MM.1S (cell line): ENCODE measurements at regions not wholly inside any gene's neighbourhood (a gene's known extent, or its start where the extent isn't known, plus 50 kb on each side); places are given as distances from the start of the nearest gene placed in this dataset.

Experiments
- DNase-seq: peaks from one replicate; pipeline ENCODE4 v3.0.0-alpha.2; 2015
- H2AFZ ChIP-seq: fragments of 300-600 bp; sonication (generic); 2 replicates; pipeline ENCODE4 v1.6.0; 2016; ENCODE audit warnings: antibody characterized with exemption, low read length
- H3F3A ChIP-seq: fragments of 300-600 bp; sonication (generic); 2 replicates; pipeline ENCODE4 v1.6.1; 2016; ENCODE audit warnings: mild to moderate bottlenecking, antibody characterized with exemption, low read length, moderate library complexity, mixed read lengths; ENCODE audit not compliant: insufficient read depth
- H3K27ac ChIP-seq: fragments of 300-600 bp; sonication (generic); 2 replicates; pipeline ENCODE4 v1.5.1; 2016; ENCODE audit warnings: mild to moderate bottlenecking, low read length
- H3K27me3 ChIP-seq: fragments of 300-600 bp; sonication (generic); replicated peaks from 2 replicates; pipeline ENCODE4 v1.6.0; 2016; ENCODE audit warnings: low read length; ENCODE audit not compliant: insufficient read depth
- H3K36me3 ChIP-seq: fragments of 300-600 bp; sonication (generic); replicated peaks from 2 replicates; pipeline ENCODE4 v1.6.1; 2016; ENCODE audit warnings: mild to moderate bottlenecking, low read length, mixed read lengths; ENCODE audit not compliant: insufficient read depth
- H3K4me1 ChIP-seq: fragments of 300-600 bp; sonication (generic); 2 replicates; pipeline ENCODE4 v1.6.1; 2016; ENCODE audit warnings: low read length, mixed read lengths
- H3K4me2 ChIP-seq: fragments of 300-600 bp; sonication (generic); 2 replicates; pipeline ENCODE4 v1.6.0; 2016; ENCODE audit warnings: low read depth, low read length
- H3K4me3 ChIP-seq: fragments of 300-600 bp; sonication (generic); 2 replicates; pipeline ENCODE4 v1.5.1; 2016; ENCODE audit warnings: low read length, mixed read lengths
- H3K79me2 ChIP-seq: fragments of 300-600 bp; sonication (generic); 2 replicates; pipeline ENCODE4 v1.6.1; 2016; ENCODE audit warnings: mixed run types, low read length, mixed read lengths
- H3K9ac ChIP-seq: fragments of 300-600 bp; sonication (generic); 2 replicates; pipeline ENCODE4 v1.6.1; 2016; ENCODE audit warnings: low read length, mixed read lengths
- H3K9me2 ChIP-seq: fragments of 300-600 bp; sonication (generic); replicated peaks from 2 replicates; pipeline ENCODE4 v1.6.1; 2016; ENCODE audit warnings: mild to moderate bottlenecking, low read length, mixed read lengths; ENCODE audit not compliant: insufficient read depth
- H3K9me3 ChIP-seq: fragments of 300-600 bp; sonication (generic); replicated peaks from 2 replicates; pipeline ENCODE4 v1.6.1; 2016; ENCODE audit warnings: mild to moderate bottlenecking, low read length, mixed read lengths; ENCODE audit not compliant: insufficient read depth
- H4K20me1 ChIP-seq: fragments of 300-600 bp; sonication (generic); 2 replicates; pipeline ENCODE4 v1.6.1; 2016; ENCODE audit warnings: mild to moderate bottlenecking, low read length, moderate library complexity, mixed read lengths; ENCODE audit not compliant: insufficient read depth
- CTCF ChIP-seq: fragments of 300-600 bp; sonication (generic); IDR thresholded peaks from 2 replicates; pipeline ENCODE4 v1.5.1; 2016; ENCODE audit warnings: antibody characterized with exemption, low read length, mixed read lengths
- EZH2 ChIP-seq: fragments of 300-600 bp; sonication (generic); optimal IDR thresholded peaks from 2 replicates; pipeline ENCODE3; 2017; ENCODE audit warnings: low read depth, mild to moderate bottlenecking, antibody characterized with exemption, low read length, mixed read lengths
- EZH2phosphoT487 ChIP-seq: fragments of 300-600 bp; sonication (generic); IDR thresholded peaks from 2 replicates; pipeline ENCODE4 v1.6.1; 2018; ENCODE audit warnings: antibody characterized with exemption, low read length

GRCh38 chrX:26586570-26586969, 370.6 kb downstream of the MAGEB5 start:
- DNase-seq, result no peak
- Histone ChIP-seq H3K4me3 (no peak overlapping the region), H3K36me3 (no peaks in the 10 kb centered on the region), H3K9me2 (no peaks in the 10 kb centered on the region), H2AFZ (no peak overlapping the region), H3K9ac (no peak overlapping the region), H4K20me1 (no peaks in the 10 kb centered on the region), H3K4me1 (no peaks in the 10 kb centered on the region), H3F3A (no peaks in the 10 kb centered on the region), H3K27ac (no peak overlapping the region), H3K4me2 (no peak overlapping the region), H3K9me3 (no peaks in the 10 kb centered on the region), H3K79me2 (no peaks in the 10 kb centered on the region), H3K27me3 (no peaks in the 10 kb centered on the region)
- TF ChIP-seq CTCF (no peak), EZH2 (no peak), EZH2phosphoT487 (no peak)

DNA sequence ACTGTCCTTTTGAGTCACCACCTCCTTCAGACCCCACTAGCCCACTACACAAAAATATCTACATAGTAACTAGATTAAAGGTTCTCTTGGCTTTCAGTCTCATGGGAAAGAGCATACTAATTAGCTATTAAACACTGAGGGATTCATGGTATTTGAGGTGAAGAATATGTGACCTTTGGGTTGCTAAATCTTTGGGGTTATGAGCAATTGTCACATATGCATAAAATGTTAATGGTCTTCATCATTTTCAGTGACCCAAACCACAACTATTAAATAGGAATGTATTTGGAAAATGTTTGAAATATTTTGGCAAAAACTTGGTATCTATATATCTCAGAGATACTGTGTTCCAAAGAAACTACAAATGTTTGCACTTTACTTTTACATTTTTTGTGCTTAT, 365.1 kb downstream of the MAGEB5 start:
- Histone ChIP-seq H3K9ac (no peak overlapping the region), H3K9me3 (no peaks in the 10 kb centered on the region), H3K27ac (no peak overlapping the region), H3K4me2 (no peak overlapping the region), H3K79me2 (no peaks in the 10 kb centered on the region), H3F3A (no peaks in the 10 kb centered on the region), H3K27me3 (no peaks in the 10 kb centered on the region), H2AFZ (no peak overlapping the region), H3K36me3 (no peaks in the 10 kb centered on the region), H3K9me2 (no peaks in the 10 kb centered on the region), H4K20me1 (no peaks in the 10 kb centered on the region), H3K4me3 (no peak overlapping the region), H3K4me1 (no peaks in the 10 kb centered on the region)
- no peak for DNase-seq
- TF ChIP-seq EZH2phosphoT487 (no peak), CTCF (no peak), EZH2 (no peak)

- H2AFZ ChIP-seq, result no peak overlapping the region
- no peaks in the 10 kb centered on the region for H3K9me2 ChIP-seq
- no peak for TF ChIP-seq EZH2phosphoT487
- no peak for TF ChIP-seq EZH2
- TF ChIP-seq CTCF, result no peak
- H3K4me1 ChIP-seq, result no peaks in the 10 kb centered on the region
- no peaks in the 10 kb centered on the region for H3K9me3 ChIP-seq
- no peak for DNase-seq
- H3K4me3 ChIP-seq, result no peak overlapping the region
- H3K36me3 ChIP-seq, result no peaks in the 10 kb centered on the region
- no peaks in the 10 kb centered on the region for H4K20me1 ChIP-seq
- no peak overlapping the region for H3K9ac ChIP-seq
- H3K79me2 ChIP-seq, result no peaks in the 10 kb centered on the region
- no peak overlapping the region for H3K4me2 ChIP-seq
- no peaks in the 10 kb centered on the region for H3K27me3 ChIP-seq
- no peaks in the 10 kb centered on the region for H3F3A ChIP-seq
- no peak overlapping the region for H3K27ac ChIP-seq
Observed at GRCh38 chrX:26580021-26580420, 364.1 kb downstream of the MAGEB5 start.

DNA sequence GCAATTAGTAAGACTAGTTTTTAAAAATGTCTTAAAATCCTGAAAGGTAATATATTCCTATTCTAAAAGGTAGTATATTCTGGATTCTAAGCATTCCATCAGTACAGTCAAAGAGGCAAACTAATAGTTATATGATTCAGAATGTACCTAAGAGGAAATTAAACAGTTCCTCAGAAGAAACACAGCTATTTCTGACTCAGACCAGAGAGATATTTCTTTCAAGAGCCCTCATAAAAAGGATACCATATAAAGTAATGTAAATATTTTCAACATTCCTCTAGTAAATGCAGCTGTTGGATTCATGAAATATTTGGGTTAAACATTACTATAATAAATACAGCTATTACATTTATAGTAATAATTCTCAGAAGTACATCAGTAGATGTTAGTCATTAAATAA, 358.3 kb downstream of the MAGEB5 start:
- no peak for TF ChIP-seq EZH2phosphoT487
- TF ChIP-seq CTCF, result no peak
- no peak for TF ChIP-seq EZH2
- H4K20me1 ChIP-seq, result no peaks in the 10 kb centered on the region

More for the DNA sequence above, 358.3 kb downstream of the MAGEB5 start:
- H3K4me1 ChIP-seq, result no peaks in the 10 kb centered on the region
- no peak overlapping the region for H3K9ac ChIP-seq
- no peak overlapping the region for H3K4me3 ChIP-seq
- no peak overlapping the region for H3K27ac ChIP-seq
- H3K4me2 ChIP-seq, result no peak overlapping the region
- H2AFZ ChIP-seq, result no peak overlapping the region
- H3K9me2 ChIP-seq, result no peaks in the 10 kb centered on the region
- H3F3A ChIP-seq, result no peaks in the 10 kb centered on the region
- H3K27me3 ChIP-seq, result no peaks in the 10 kb centered on the region
- no peaks in the 10 kb centered on the region for H3K79me2 ChIP-seq
- no peaks in the 10 kb centered on the region for H3K9me3 ChIP-seq
- no peak for DNase-seq
- H3K36me3 ChIP-seq, result no peaks in the 10 kb centered on the region
